SH-SY5Y (cell line): ENCODE measurements at regions not wholly inside any gene's neighbourhood (a gene's known extent, or its start where the extent isn't known, plus 50 kb on each side); places are given as distances from the start of the nearest gene placed in this dataset.

Experiments used
- GATA2 ChIP-seq: IDR thresholded peaks from 2 replicates; pipeline ENCODE4 v1.6.1; 2011; ENCODE audit warnings: mild to moderate bottlenecking, low read depth, low read length
- GATA3 ChIP-seq: IDR thresholded peaks from 2 replicates; pipeline ENCODE4 v1.6.1; 2011; ENCODE audit warnings: low read depth, mild to moderate bottlenecking, low read length, moderate library complexity

GRCh38 chr5:167036585-167036984 is 1254.9 kb upstream of the WWC1 start:
- TF ChIP-seq GATA2 = no peak
- TF ChIP-seq GATA3 = no peak
